ENCODE measurements at regions not wholly inside any gene's neighbourhood (a gene's known extent, or its start where the extent isn't known, plus 50 kb on each side); places are given as distances from the start of the nearest gene placed in this dataset.
A peak's percentile ranks its signal among the peaks of the same experiment; 100 is the strongest.

- no peak overlapping the region for H3K4me3 ChIP-seq (ENCODE audit: control insufficient read depth, low read depth, low read length)
- no peak for TF ChIP-seq CTCF (conservative IDR thresholded peaks at IDR 0.05; ENCODE audit: control insufficient read depth, insufficient read depth, low read depth, low read length)
- DNase-seq (ENCODE audit: low read depth) = no peak
These were observed 363.5 kb downstream of the BCKDHB start for GRCh38 chr6:80469977-80470376.

- TF ChIP-seq CTCF (conservative IDR thresholded peaks at IDR 0.05; ENCODE audit: control insufficient read depth, insufficient read depth, low read depth, low read length) = no peak
- no peak overlapping the region for H3K4me3 ChIP-seq (ENCODE audit: control insufficient read depth, low read depth, low read length)
- DNase-seq (ENCODE audit: low read depth) = no peak
These were observed 361.9 kb downstream of the BCKDHB start for GRCh38 chr6:80468398-80468797.

- no peak for DNase-seq (ENCODE audit: low read depth)
- no peak for TF ChIP-seq CTCF (conservative IDR thresholded peaks at IDR 0.05; ENCODE audit: control insufficient read depth, insufficient read depth, low read depth, low read length)
- H3K4me3 ChIP-seq (ENCODE audit: control insufficient read depth, low read depth, low read length) = no peak overlapping the region
These were observed 360.9 kb downstream of the BCKDHB start for GRCh38 chr6:80467408-80467807.

- DNase-seq (ENCODE audit: low read depth) = peak; percentile 61
- H3K4me3 ChIP-seq (ENCODE audit: control insufficient read depth, low read depth, low read length) = no peak overlapping the region
- TF ChIP-seq CTCF (conservative IDR thresholded peaks at IDR 0.05; ENCODE audit: control insufficient read depth, insufficient read depth, low read depth, low read length) = no peak
These were observed 360.5 kb downstream of the BCKDHB start for GRCh38 chr6:80466981-80467380.

GRCh38 chr6:80465513-80465912 lies 359.0 kb downstream of the BCKDHB start:
- no peak for TF ChIP-seq CTCF (conservative IDR thresholded peaks at IDR 0.05; ENCODE audit: control insufficient read depth, insufficient read depth, low read depth, low read length)
- DNase-seq (ENCODE audit: low read depth) = no peak
- no peak overlapping the region for H3K4me3 ChIP-seq (ENCODE audit: control insufficient read depth, low read depth, low read length)

GRCh38 chr6:80464901-80465300 lies 358.4 kb downstream of the BCKDHB start:
- DNase-seq (ENCODE audit: low read depth) = no peak
- no peak for TF ChIP-seq CTCF (conservative IDR thresholded peaks at IDR 0.05; ENCODE audit: control insufficient read depth, insufficient read depth, low read depth, low read length)
- no peak overlapping the region for H3K4me3 ChIP-seq (ENCODE audit: control insufficient read depth, low read depth, low read length)

- TF ChIP-seq CTCF (conservative IDR thresholded peaks at IDR 0.05; ENCODE audit: control insufficient read depth, insufficient read depth, low read depth, low read length) = no peak
- H3K4me3 ChIP-seq (ENCODE audit: control insufficient read depth, low read depth, low read length) = no peak overlapping the region
- DNase-seq (ENCODE audit: low read depth) = no peak
These were observed 356.7 kb downstream of the BCKDHB start for GRCh38 chr6:80463197-80463596.
